Limb (tissue), 2 donors: ENCODE measurements at regions not wholly inside any gene's neighbourhood (a gene's known extent, or its start where the extent isn't known, plus 50 kb on each side); places are given as distances from the start of the nearest gene placed in this dataset.
"Not testable (repeated sequence)": the region's sequence is repeated elsewhere in the genome, so short reads cannot be mapped to it uniquely, and the experiment has no call there.

ENCODE experiments used
- DNase-seq, 2 donors: peaks; one replicate each; pipeline ENCODE4 v3.0.0-alpha.2; 2016; ENCODE audit errors: extremely low spot score in 2 of 2

DNA sequence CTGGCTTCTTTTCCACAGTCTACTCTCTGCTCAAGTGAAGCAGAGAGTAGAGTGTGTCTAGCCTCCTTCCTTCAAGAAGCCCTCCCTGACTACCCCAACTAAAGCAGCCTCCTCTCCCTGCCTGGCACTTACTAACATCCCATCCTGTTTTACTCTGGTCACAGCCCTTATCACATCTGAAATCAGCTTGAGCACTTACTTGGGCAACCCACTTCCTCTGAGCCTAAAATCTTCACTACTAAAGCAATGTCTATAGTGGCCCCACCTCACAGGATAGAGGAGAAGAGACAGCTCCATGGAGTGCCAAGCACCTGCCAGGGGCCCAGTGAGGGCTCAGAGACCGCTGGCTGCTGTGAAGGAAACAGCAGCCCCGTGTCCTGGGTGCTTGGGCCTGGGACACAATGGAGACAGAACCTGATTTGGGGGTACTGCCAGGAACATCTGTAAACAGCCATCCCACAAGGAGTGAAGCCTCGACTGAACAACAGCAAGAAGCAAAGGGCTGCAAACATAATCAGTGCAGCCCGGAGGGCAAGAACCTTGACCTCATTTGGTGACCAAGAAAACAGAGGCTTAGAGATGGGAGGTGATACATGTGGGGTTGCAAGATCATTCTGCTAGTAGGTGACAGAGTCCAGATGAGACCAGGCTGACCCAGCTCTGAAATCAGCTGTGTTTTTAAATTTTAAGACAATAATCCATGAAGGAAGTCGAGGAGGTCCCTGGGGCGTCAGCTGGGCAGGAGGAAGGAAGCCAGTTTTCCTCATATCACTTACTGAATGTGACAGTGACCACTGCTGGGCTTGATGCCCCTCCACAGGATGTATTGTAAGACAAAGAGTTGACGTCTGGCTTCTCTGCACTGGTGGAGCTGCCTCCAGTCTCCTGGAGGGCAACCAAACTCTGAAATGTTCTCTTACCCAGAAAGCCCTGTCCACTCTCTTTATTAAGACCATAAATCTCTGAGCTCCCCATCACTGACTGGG is 710.6 kb downstream of the MATN1 start:
- no peak for DNase-seq

DNA sequence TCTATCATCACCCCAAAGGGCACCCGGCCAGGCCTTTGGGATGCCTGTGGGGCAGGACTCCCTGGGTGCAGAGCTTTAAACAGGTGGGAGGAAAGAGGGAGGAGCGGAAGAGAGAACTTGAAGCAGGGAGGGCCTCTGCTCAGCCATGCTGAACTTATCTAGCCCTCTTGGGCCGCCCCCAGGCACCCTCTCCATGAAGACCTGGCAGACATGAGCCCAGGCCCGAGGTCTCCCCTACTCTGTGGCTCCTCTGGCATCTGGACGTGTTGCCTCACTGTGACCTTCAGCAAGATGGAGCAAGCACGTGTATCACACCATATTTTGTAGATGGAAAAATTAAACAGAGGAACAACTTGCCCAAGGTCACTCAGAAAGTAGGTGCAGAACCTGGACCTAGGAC is 711.4 kb downstream of the MATN1 start:
- no peak for DNase-seq

GRCh38 chr1:30010506-30011106 is 712.8 kb downstream of the MATN1 start:
- DNase-seq, result no peak

- no peak for DNase-seq
Measured at GRCh38 chr1:30009720-30010119, 713.7 kb downstream of the MATN1 start.

DNA sequence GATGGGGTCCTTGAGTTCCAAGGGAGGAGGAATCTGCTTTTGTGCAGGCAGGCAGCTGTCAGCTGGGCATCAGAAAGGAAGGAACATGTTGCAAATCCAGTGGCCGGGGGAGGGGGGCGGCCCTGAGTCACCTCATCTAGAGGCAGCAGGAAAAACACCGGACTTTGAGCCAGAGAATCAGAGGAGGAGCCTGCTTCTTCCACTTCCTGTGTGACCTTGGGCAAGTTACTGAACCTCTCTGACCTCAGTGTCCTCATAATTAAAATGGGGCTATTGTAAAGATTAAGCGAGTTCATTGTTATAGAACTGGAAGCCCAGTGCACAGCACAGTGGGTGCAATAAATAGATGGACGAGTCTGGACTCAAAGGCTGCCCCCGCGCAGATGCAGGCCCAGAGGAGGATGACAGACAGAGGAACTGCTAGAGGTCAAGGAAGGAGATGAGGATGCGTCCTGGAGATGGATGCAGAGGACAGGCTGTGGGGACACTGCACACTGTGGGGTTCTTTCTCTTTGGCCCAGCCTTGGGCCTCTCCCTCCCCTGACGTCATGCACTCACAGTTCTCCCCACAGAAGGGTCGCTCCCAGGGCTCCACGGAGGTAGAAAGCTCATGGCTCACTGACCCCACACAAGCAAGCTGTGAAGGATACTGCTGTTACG is 714.3 kb downstream of the MATN1 start:
- no peak for DNase-seq

GRCh38 chr1:30008372-30008997 is 714.9 kb downstream of the MATN1 start:
- DNase-seq, result no peak

- DNase-seq, result no peak
Measured at GRCh38 chr1:30005972-30006619, 717.3 kb downstream of the MATN1 start.

DNA sequence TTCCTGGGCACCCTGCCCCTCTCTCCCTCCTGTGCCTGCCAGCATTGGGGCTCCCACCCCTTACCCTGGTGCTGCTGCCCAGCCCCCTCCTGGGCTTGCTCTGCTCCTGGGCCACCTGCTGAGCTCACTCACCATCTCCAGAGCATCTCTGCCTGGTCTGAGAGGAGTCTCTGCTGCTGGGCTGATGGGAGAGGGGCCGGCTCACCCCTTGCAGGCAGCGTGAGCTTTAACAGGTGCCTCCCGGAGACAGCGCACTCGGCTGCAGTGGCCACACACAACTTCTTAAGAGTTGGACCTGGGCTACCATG is 721.7 kb downstream of the MATN1 start:
- no peak for DNase-seq

DNA sequence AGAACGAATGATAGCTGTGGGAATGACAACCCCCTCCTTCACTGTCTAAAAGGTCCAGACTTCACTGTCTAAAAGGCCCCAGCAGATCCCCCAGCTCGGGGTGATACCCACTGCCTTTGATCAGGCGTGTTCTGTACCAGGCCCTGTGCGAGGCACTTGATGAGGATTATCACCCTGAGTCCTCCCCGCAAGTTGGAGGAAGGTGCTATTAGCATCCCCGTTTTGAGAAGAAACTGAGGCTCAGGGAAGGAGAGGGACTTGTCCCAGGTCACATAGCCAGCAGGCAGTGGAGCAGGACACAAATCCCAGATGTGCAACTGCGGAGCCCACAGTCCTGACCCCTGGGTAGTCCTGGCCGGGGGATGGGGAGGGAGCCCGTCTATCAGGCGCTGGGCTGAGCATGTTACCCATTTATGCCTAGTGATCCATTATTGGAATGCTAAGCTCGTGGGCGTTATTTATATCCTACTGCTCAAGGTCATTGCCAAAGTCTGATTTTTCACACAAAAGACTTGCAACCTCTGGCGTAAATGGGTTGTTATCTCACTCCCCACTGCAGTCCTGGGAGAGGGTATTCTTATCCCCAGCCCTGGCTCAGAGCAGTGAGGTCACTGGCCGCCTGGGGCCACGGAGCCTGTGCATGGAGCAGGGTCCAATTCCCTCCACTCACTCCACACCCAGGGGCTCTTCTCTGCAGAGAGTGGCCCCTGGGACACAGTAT is 722.2 kb downstream of the MATN1 start:
- no peak for DNase-seq

DNA sequence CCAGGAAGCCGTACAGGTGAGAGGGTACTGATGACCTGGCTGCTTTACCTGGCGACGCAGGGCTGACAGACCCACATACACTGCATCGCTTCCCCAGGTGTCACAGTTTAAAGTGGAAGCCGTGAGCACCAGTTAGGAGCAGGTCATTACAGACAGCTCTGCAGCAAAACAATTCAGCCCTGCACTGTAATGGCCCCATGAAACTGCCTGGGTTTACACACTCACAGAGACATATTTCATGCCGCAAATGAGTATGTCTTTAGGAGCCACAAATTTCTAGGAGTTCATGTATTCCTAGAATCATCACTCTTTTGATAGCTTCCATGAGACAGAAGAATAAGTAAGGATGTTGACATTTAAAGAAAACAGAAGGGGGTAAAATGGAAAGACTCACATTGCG is 723.1 kb downstream of the MATN1 start:
- no peak for DNase-seq

DNA sequence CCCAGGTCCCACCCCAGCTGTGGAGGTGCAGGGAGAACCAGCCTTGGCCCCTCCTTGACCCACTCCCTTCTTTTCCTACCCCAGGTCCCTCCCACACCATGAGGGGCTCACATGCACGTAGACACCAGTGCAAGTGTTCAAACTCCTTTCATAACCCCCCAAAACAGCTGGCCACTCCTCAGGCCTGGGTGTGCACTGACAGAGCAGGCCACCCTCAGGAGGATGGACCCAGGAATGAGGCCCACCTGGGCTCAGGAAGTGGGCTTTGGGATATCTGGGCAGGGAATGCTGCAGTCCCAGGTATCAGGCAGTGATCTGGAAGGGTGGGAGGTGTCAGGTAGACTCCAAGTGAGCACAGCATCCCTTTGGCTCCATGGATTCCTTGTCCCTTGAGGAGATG is 723.8 kb downstream of the MATN1 start:
- no peak for DNase-seq

DNA sequence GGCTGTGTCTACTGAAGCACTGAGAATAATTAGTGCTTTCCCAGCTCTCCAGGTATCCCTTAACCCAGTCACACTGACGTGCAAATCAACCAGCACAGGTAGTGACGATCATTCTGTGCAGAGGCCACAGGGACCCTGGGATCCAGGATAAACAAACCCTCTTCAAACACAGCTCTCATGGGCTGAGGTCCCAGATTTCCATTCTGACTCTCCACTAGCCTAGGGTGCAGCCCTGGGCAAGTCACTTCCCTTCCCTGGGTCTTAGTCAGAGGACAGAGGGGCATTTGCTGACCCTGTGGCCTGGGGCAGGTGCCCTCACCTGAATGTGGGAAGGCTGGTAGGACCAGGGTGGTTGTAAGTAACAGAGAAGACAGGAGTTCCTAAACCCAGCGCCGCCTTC is 724.7 kb downstream of the MATN1 start:
- DNase-seq, result no peak

DNA sequence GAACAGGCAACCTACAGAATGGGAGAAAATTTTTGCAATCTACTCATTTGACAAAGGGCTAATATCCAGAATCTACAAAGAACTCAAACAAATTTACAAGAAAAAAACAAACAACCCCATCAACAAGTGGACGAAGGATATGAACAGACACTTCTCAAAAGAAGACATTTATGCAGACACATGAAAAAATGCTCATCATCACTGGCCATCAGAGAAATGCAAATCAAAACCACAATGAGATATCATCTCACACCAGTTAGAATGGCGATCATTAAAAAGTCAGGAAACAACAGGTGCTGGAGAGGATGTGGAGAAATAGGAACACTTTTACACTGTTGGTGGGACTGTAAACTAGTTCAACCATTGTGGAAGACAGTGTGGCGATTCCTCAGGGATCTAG is 725.6 kb downstream of the MATN1 start:
- DNase-seq, result not testable (repeated sequence)

DNA sequence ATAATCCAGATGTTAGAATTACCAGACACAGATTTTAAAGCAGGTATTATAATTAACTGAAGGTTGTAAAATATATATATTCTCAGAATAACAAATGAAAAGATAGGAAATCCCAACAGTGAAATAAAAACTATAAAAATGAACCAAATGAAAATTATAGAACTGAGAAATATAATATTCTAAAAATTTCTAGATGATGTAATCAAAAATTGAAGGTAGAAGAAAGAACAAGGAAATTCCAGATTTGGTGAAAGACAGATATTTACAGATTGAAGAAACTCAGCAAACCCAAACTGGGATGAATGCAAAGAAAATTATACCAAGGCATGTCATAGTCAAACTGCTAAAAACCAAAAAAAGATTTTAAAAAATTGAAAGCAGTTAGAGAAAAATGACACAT is 729.4 kb downstream of the MATN1 start:
- no peak for DNase-seq

DNA sequence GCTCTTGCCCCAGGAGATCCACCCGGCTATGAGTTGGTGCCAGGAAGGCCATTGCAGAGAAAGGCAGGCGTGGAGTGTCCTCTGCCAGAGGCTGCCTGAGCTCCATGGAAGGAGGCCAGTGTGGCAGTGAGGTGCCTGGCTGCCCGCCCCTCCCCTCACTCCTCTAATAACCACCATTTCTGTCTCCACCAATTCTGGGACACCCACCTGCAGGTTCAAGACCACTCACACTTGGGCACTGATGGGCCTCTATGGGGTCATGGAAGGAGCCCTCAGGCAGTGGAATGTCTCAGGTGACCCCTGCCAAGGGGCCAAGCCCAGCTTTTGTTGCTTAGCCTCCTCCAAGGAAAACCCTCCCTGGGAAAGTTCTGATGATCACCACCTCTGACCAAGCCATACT is 731.6 kb downstream of the MATN1 start:
- no peak for DNase-seq

- peak in 1 of 2 donors; percentile 38 for DNase-seq
Measured at GRCh38 chr1:29991025-29991424, 732.4 kb downstream of the MATN1 start.

GRCh38 chr1:29990304-29990703 is 733.1 kb downstream of the MATN1 start:
- no peak for DNase-seq

DNA sequence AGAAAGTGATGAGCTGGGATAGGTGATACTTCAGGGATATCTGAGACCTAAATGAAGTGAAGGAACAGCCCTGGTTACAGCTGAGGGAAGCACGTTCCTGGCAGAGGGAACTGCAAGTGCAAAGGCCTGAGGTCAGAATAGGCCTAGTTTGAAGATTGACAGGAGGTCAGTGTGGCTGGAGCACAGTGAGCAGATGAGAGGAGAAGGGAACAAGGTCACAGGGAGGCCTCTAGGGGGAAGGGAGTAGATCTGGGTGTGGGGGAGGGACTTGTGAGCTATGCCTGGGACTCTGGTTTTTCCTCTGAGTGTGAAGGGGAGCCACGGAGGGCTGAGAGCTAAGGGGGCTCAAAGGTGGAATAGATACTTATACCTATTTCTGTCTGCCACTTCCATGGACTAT is 736.4 kb downstream of the MATN1 start:
- no peak for DNase-seq

GRCh38 chr1:29985606-29985945 is 737.8 kb downstream of the MATN1 start:
- no peak for DNase-seq

DNA sequence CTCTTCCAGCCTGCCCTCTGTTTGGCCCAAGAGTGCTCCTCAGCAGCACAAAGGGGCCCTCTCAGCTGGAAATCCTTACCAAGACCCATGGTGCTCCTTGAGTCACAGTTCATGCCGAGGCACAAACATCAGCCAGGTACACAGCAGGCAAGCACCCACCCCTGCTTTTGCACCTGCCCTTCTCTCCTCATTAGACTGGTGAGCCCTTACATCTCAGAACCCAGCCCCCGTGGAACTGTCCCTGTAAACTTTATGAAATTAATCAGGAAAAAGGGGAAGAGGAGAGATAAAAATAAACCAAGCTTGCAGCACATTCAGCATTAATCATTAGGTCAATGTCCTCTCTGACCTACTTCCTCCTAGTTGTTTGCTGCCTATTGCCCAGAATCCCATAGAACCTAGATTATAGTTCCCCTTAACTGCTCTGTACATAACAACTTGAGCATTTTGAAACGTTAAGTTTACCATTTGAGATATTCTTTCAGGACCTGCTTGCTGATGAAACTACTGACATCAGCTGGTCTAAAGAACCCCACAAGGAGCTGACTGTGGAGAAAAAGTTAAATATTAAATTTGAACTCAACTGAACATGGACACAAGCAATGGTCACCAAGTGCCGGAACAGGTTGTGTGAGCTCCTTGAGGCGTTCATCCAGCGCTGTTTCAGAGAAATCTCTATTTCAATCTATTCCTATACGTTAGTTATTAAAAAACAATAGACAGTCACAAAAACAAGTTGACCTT is 738.4 kb downstream of the MATN1 start:
- DNase-seq, result no peak
